BE2C (cell line): ENCODE measurements at regions not wholly inside any gene's neighbourhood (a gene's known extent, or its start where the extent isn't known, plus 50 kb on each side); places are given as distances from the start of the nearest gene placed in this dataset.

Source experiments
- DNase-seq: peaks from one replicate; pipeline ENCODE4 v3.0.0-alpha.2; 2020
- H3K27me3 ChIP-seq: fragments of 250-450 bp; sonication (Bioruptor Pico); 2 replicates; pipeline ENCODE4 v1.5.1; 2020; ENCODE audit warnings: mild to moderate bottlenecking
- H3K36me3 ChIP-seq: fragments of 250-450 bp; sonication (Bioruptor Pico); 2 replicates; pipeline ENCODE4 v1.5.1; 2020; ENCODE audit warnings: mild to moderate bottlenecking
- H3K4me1 ChIP-seq: fragments of 250-450 bp; sonication (Bioruptor Pico); 2 replicates; pipeline ENCODE4 v1.5.1; 2020
- H3K4me3 ChIP-seq: 2 replicates; pipeline ENCODE4 v1.5.1; 2011; ENCODE audit warnings: low read depth, low read length
- H3K9me3 ChIP-seq: fragments of 250-450 bp; sonication (Bioruptor Pico); 2 replicates; pipeline ENCODE4 v1.5.1; 2020
- CTCF ChIP-seq: IDR thresholded peaks from 2 replicates; pipeline ENCODE4 v1.5.1; 2012; ENCODE audit warnings: mild to moderate bottlenecking, low read depth, low read length

- no peaks in the 10 kb centered on the region for H3K36me3 ChIP-seq
- no peak overlapping the region for H3K4me3 ChIP-seq
- no peak for DNase-seq
- no peaks in the 10 kb centered on the region for H3K9me3 ChIP-seq
- H3K27me3 ChIP-seq: no peaks in the 10 kb centered on the region
- no peak for TF ChIP-seq CTCF
- H3K4me1 ChIP-seq: no peaks in the 10 kb centered on the region
Measured at GRCh38 chr6:40898073-40898472, 140.9 kb downstream of the UNC5CL start.

GRCh38 chr6:40897390-40898003, 141.5 kb downstream of the UNC5CL start:
- Histone ChIP-seq H3K27me3 (no peaks in the 10 kb centered on the region), H3K36me3 (no peaks in the 10 kb centered on the region), H3K4me1 (no peaks in the 10 kb centered on the region; the same call in 1 of the 2 replicates), H3K4me3 (no peak overlapping the region), H3K9me3 (no peaks in the 10 kb centered on the region)
- DNase-seq: no peak
- no peak for TF ChIP-seq CTCF

- Histone ChIP-seq H3K4me1 (peaks cover 4% of the 10 kb centered on the region), H3K9me3 (no peaks in the 10 kb centered on the region), H3K4me3 (no peak overlapping the region), H3K36me3 (no peaks in the 10 kb centered on the region), H3K27me3 (no peaks in the 10 kb centered on the region)
- TF ChIP-seq CTCF: no peak
- no peak for DNase-seq
Measured at GRCh38 chr6:40896696-40897095, 142.3 kb downstream of the UNC5CL start.

- peak; percentile 67 for TF ChIP-seq CTCF
- Histone ChIP-seq H3K4me3 (no peak overlapping the region), H3K27me3 (no peaks in the 10 kb centered on the region), H3K4me1 (peaks cover 13% of the 10 kb centered on the region), H3K9me3 (no peaks in the 10 kb centered on the region), H3K36me3 (no peaks in the 10 kb centered on the region)
- DNase-seq: peak; percentile 65
Measured at GRCh38 chr6:40894962-40895799, 143.8 kb downstream of the UNC5CL start.

- H3K36me3 ChIP-seq: no peaks in the 10 kb centered on the region
- H3K9me3 ChIP-seq: no peaks in the 10 kb centered on the region
- no peak for TF ChIP-seq CTCF
- no peaks in the 10 kb centered on the region for H3K27me3 ChIP-seq
- no peak overlapping the region for H3K4me3 ChIP-seq
- peaks cover 31% of the 10 kb centered on the region for H3K4me1 ChIP-seq
- no peak for DNase-seq
Measured at GRCh38 chr6:40893021-40893420, 146.0 kb downstream of the UNC5CL start.

GRCh38 chr6:40892223-40892622, 146.8 kb downstream of the UNC5CL start:
- Histone ChIP-seq H3K4me3 (no peak overlapping the region), H3K9me3 (no peaks in the 10 kb centered on the region), H3K27me3 (no peaks in the 10 kb centered on the region), H3K4me1 (peaks cover 36% of the 10 kb centered on the region), H3K36me3 (no peaks in the 10 kb centered on the region)
- no peak for TF ChIP-seq CTCF
- no peak for DNase-seq
